ENCODE measurements at regions not wholly inside any gene's neighbourhood (a gene's known extent, or its start where the extent isn't known, plus 50 kb on each side); places are given as distances from the start of the nearest gene placed in this dataset.

GRCh38 chr17:36817483-36818048 is 119.7 kb upstream of the LHX1 start:
- no peaks in the 10 kb centered on the region for H3K27me3 ChIP-seq
- TF ChIP-seq POLR2A (IDR thresholded peaks at IDR 0.05) (no peak), CTCF (IDR thresholded peaks at IDR 0.05) (no peak)
- H3K27ac ChIP-seq, result peak overlapping the region in 3 of 4 donors; percentile 27 to 54 (median 48)
- no peaks in the 10 kb centered on the region for H3K36me3 ChIP-seq (replicated peaks in 1 of 2; ENCODE audit: insufficient read depth in 1 of 2, low read depth in 2 of 2)
- peaks cover 18% of the 10 kb centered on the region for H3K4me1 ChIP-seq
- no peak overlapping the region for H3K4me3 ChIP-seq
- WGBS, 2 donors, result 48 to 69% methylated on average over 2 to 5 of the region's 5 CpGs
- no peaks in the 10 kb centered on the region for H3K9me3 ChIP-seq
- ATAC-seq (no peak), DNase-seq (no peak)
- intact Hi-C loops (cut with DNase I), result no loop called here

GRCh38 chr17:36818134-36818825 is 119.0 kb upstream of the LHX1 start:
- Histone ChIP-seq H3K27ac (peak overlapping the region in 3 of 4 donors; percentile 27 to 54 (median 48)), H3K4me1 (peaks cover 18% of the 10 kb centered on the region), H3K4me3 (no peak overlapping the region), H3K9me3 (no peaks in the 10 kb centered on the region), H3K27me3 (no peaks in the 10 kb centered on the region), H3K36me3 (replicated peaks in 1 of 2; ENCODE audit: insufficient read depth in 1 of 2, low read depth in 2 of 2) (no peaks in the 10 kb centered on the region)
- TF ChIP-seq CTCF (IDR thresholded peaks at IDR 0.05), result no peak
- no peak for TF ChIP-seq POLR2A (IDR thresholded peaks at IDR 0.05)
- intact Hi-C loops (cut with DNase I), result no loop called here
- ATAC-seq (peak; percentile 58), DNase-seq (peak in 1 of 4 donors; percentile 13)
- WGBS, 2 donors, result 31 to 48% methylated on average over 9 of the region's 9 CpGs

- WGBS, 2 donors, result 53 to 66% methylated on average over 5 to 12 of the region's 12 CpGs
- intact Hi-C loops (cut with DNase I), result no loop called here
- TF ChIP-seq CTCF (IDR thresholded peaks at IDR 0.05), result no peak
- no peak for TF ChIP-seq POLR2A (IDR thresholded peaks at IDR 0.05)
- Histone ChIP-seq H3K36me3 (replicated peaks in 1 of 2; ENCODE audit: insufficient read depth in 1 of 2, low read depth in 2 of 2) (no peaks in the 10 kb centered on the region), H3K4me3 (no peak overlapping the region), H3K9me3 (no peaks in the 10 kb centered on the region), H3K27ac (no peak overlapping the region), H3K27me3 (no peaks in the 10 kb centered on the region), H3K4me1 (no peaks in the 10 kb centered on the region)
- DNase-seq, result no peak
- ATAC-seq, result no peak
Observed at GRCh38 chr17:36823850-36824677, 113.2 kb upstream of the LHX1 start.

- no peak for DNase-seq
- no peak overlapping the region for H3K4me3 ChIP-seq
- no peaks in the 10 kb centered on the region for H3K27me3 ChIP-seq
- TF ChIP-seq POLR2A (IDR thresholded peaks at IDR 0.05), result no peak
- no peak for TF ChIP-seq CTCF (IDR thresholded peaks at IDR 0.05)
- no peak overlapping the region for H3K27ac ChIP-seq
- no peaks in the 10 kb centered on the region for H3K36me3 ChIP-seq (replicated peaks in 1 of 2; ENCODE audit: insufficient read depth in 1 of 2, low read depth in 2 of 2)
- no peaks in the 10 kb centered on the region for H3K4me1 ChIP-seq
- ATAC-seq, result no peak
- WGBS, 2 donors, result 70 to 78% methylated on average over 4 to 5 of the region's 5 CpGs
- H3K9me3 ChIP-seq, result no peaks in the 10 kb centered on the region
- intact Hi-C loops (cut with DNase I), result no loop called here
Observed at GRCh38 chr17:36824678-36825101, 112.6 kb upstream of the LHX1 start.
